CD4-positive, alpha-beta memory T cell (primary cell): ENCODE measurements at regions not wholly inside any gene's neighbourhood (a gene's known extent, or its start where the extent isn't known, plus 50 kb on each side); places are given as distances from the start of the nearest gene placed in this dataset.

Experiments used
- CTCF ChIA-PET: fragments of 350-600 bp; sonication (Branson Sonifier 250); formaldehyde crosslinking; loops from one replicate; lab custom pipeline; 2021; ENCODE audit warnings: inconsistent platforms; ENCODE audit not compliant: partially characterized antibody; lab: Charles Lee
- POLR2A ChIA-PET: fragments of 350-600 bp; sonication (Branson Sonifier 250); formaldehyde crosslinking; loops from one replicate; lab custom pipeline; 2021; ENCODE audit not compliant: partially characterized antibody; lab: Charles Lee
- DNase-seq, 5 donors: peaks; one replicate each; pipeline versions ENCODE4 v3.0.0 to v3.0.0-alpha.2; 2020 to 2022; ENCODE audit warnings: mixed read lengths in 1 of 5
- H3K27ac ChIP-seq: one replicate; pipeline ENCODE4 v1.7.0; 2013; ENCODE audit warnings: low read depth, low read length
- H3K27me3 ChIP-seq: 2 replicates; pipeline ENCODE4 v1.7.0; 2013; ENCODE audit warnings: mild to moderate bottlenecking, low read length, moderate library complexity; ENCODE audit not compliant: insufficient read depth
- H3K36me3 ChIP-seq: 2 replicates; pipeline ENCODE4 v1.7.0; 2013; ENCODE audit warnings: mild to moderate bottlenecking, low read length, moderate library complexity; ENCODE audit not compliant: insufficient read depth
- H3K4me1 ChIP-seq: 2 replicates; pipeline ENCODE4 v1.7.0; 2013; ENCODE audit warnings: mild to moderate bottlenecking, low read length, moderate library complexity; ENCODE audit not compliant: insufficient read depth
- H3K4me3 ChIP-seq, 2 donors: one replicate each; pipeline ENCODE4 v1.7.0; 2013; ENCODE audit warnings: low read length in 2 of 2, mild to moderate bottlenecking in 1 of 2
- H3K9me3 ChIP-seq, 2 donors: one replicate each; pipeline ENCODE4 v1.7.0; 2013; ENCODE audit warnings: low read length in 2 of 2, control low read depth in 1 of 2; ENCODE audit not compliant: control insufficient read depth in 1 of 2
- H3K27ac Mint-ChIP-seq, 7 donors: one replicate each; pipeline ENCODE4 v1.8.0; 2020 to 2021; ENCODE audit warnings: mixed read lengths in 7 of 7, mild to moderate bottlenecking in 6 of 7, inconsistent platforms in 3 of 7, moderate library complexity in 3 of 7
- H3K27me3 Mint-ChIP-seq, 2 donors: one replicate each; pipeline ENCODE4 v1.8.0; 2020 to 2021; ENCODE audit warnings: mixed read lengths in 2 of 2
- H3K36me3 Mint-ChIP-seq, 2 donors: one replicate each; pipeline ENCODE4 v1.8.0; 2020 to 2021; ENCODE audit warnings: mixed read lengths in 2 of 2, inconsistent platforms in 1 of 2, mild to moderate bottlenecking in 1 of 2
- H3K4me1 Mint-ChIP-seq, 4 donors: one replicate each; pipeline ENCODE4 v1.8.0; 2020 to 2021; ENCODE audit warnings: mixed read lengths in 4 of 4, mild to moderate bottlenecking in 1 of 4
- H3K4me3 Mint-ChIP-seq, 8 donors: one replicate each; pipeline ENCODE4 v1.8.0; 2020 to 2021; ENCODE audit warnings: mixed read lengths in 8 of 8, mild to moderate bottlenecking in 7 of 8, moderate library complexity in 6 of 8, inconsistent platforms in 3 of 8
- H3K9me3 Mint-ChIP-seq, 8 donors: one replicate each; pipeline ENCODE4 v1.8.0; 2020 to 2021; ENCODE audit warnings: mixed read lengths in 8 of 8, mild to moderate bottlenecking in 5 of 8, inconsistent platforms in 3 of 8, moderate library complexity in 1 of 8
- intact Hi-C: fragments of 100-400 bp; cut with micrococcal nuclease; formaldehyde crosslinking; loops from one replicate; pipeline ENCODE4 v1.15.1; 2023

GRCh38 chr6:168960551-168961263 lies 292.9 kb downstream of the THBS2 start:
- Mint-ChIP-seq H3K27ac (no peak overlapping the region), H3K36me3 (no peaks in the 10 kb centered on the region), H3K4me3 (no peak overlapping the region), H3K4me1 (no peaks in the 10 kb centered on the region), H3K9me3 (peaks cover 0 to 2% (median 0%) of the 10 kb centered on the region in 8 donors), H3K27me3 (peaks cover 15 to 26% of the 10 kb centered on the region in 2 donors)
- intact Hi-C loops, result no loop called here
- ChIA-PET CTCF (no interaction called here), POLR2A (interaction anchor here (0.5 kb wide), 1 partner anchor 1610 kb away, joined by 3 read pairs; no protein-coding TSS in a partner anchor)
- no peaks in the 10 kb centered on the region for H3K4me1 ChIP-seq
- H3K9me3 ChIP-seq, result no peaks in the 10 kb centered on the region
- H3K27ac ChIP-seq, result no peak overlapping the region
- H3K27me3 ChIP-seq, result peaks cover 3% of the 10 kb centered on the region
- H3K36me3 ChIP-seq, result no peaks in the 10 kb centered on the region
- no peak for DNase-seq
- H3K4me3 ChIP-seq, result no peak overlapping the region

GRCh38 chr6:168959696-168960095 lies 293.9 kb downstream of the THBS2 start:
- CTCF ChIA-PET, result no interaction called here
- H3K4me1 Mint-ChIP-seq, result no peaks in the 10 kb centered on the region

GRCh38 chr6:168956884-168957730 lies 296.5 kb downstream of the THBS2 start:
- no peaks in the 10 kb centered on the region for H3K4me1 Mint-ChIP-seq
- intact Hi-C loops, result loop anchor here (2.0 kb wide), 2 partner anchors 1560 to 1574 kb away; no protein-coding TSS in a partner anchor
- H3K4me3 Mint-ChIP-seq, result no peak overlapping the region
- Histone ChIP-seq H3K9me3 (no peaks in the 10 kb centered on the region), H3K27ac (no peak overlapping the region), H3K36me3 (no peaks in the 10 kb centered on the region), H3K27me3 (peaks cover 3% of the 10 kb centered on the region), H3K4me3 (no peak overlapping the region), H3K4me1 (no peaks in the 10 kb centered on the region)
- H3K27ac Mint-ChIP-seq, result no peak overlapping the region
- no peaks in the 10 kb centered on the region for H3K36me3 Mint-ChIP-seq
- no peaks in the 10 kb centered on the region for H3K9me3 Mint-ChIP-seq
- H3K27me3 Mint-ChIP-seq, result peaks cover 15 to 16% of the 10 kb centered on the region in 2 donors
- peak in 4 of 5 donors; percentile 25 to 35 (median 32) for DNase-seq
- ChIA-PET POLR2A (no interaction called here), CTCF (interaction anchor here (0.8 to 1.2 kb wide), 2 partner anchors 9 to 1566 kb away, joined by 3 read pairs; no protein-coding TSS in a partner anchor)

More at GRCh38 chr6:168959696-168960095, 293.9 kb downstream of the THBS2 start:
- H3K27me3 Mint-ChIP-seq, result peaks cover 19 to 22% of the 10 kb centered on the region in 2 donors
- H3K27me3 ChIP-seq, result peaks cover 3% of the 10 kb centered on the region
- no peaks in the 10 kb centered on the region for H3K36me3 ChIP-seq
- no peak overlapping the region for H3K4me3 Mint-ChIP-seq
- H3K9me3 Mint-ChIP-seq, result peaks cover 0 to 2% (median 0%) of the 10 kb centered on the region in 8 donors
- H3K36me3 Mint-ChIP-seq, result no peaks in the 10 kb centered on the region
- no peak for DNase-seq
- H3K4me1 ChIP-seq, result no peaks in the 10 kb centered on the region
- no peak overlapping the region for H3K27ac Mint-ChIP-seq
- no peaks in the 10 kb centered on the region for H3K9me3 ChIP-seq
- H3K4me3 ChIP-seq, result no peak overlapping the region
- intact Hi-C loops, result no loop called here
- POLR2A ChIA-PET, result no interaction called here
- no peak overlapping the region for H3K27ac ChIP-seq

- H3K27ac Mint-ChIP-seq, result no peak overlapping the region
Observed at GRCh38 chr6:168956141-168956838, 297.4 kb downstream of the THBS2 start.

GRCh38 chr6:168953461-168953860 lies 300.2 kb downstream of the THBS2 start:
- Mint-ChIP-seq H3K27me3 (peaks cover 9 to 10% of the 10 kb centered on the region in 2 donors), H3K27ac (no peak overlapping the region), H3K4me1 (no peaks in the 10 kb centered on the region), H3K36me3 (no peaks in the 10 kb centered on the region), H3K9me3 (no peaks in the 10 kb centered on the region), H3K4me3 (no peak overlapping the region)
- ChIA-PET POLR2A (no interaction called here), CTCF (no interaction called here)
- intact Hi-C loops, result no loop called here
- Histone ChIP-seq H3K36me3 (no peaks in the 10 kb centered on the region), H3K27me3 (peaks cover 3% of the 10 kb centered on the region), H3K27ac (no peak overlapping the region), H3K4me1 (no peaks in the 10 kb centered on the region), H3K9me3 (no peaks in the 10 kb centered on the region), H3K4me3 (no peak overlapping the region)
- no peak for DNase-seq

More at GRCh38 chr6:168956141-168956838, 297.4 kb downstream of the THBS2 start:
- Mint-ChIP-seq H3K4me1 (no peaks in the 10 kb centered on the region), H3K27me3 (peaks cover 12 to 14% of the 10 kb centered on the region in 2 donors), H3K4me3 (no peak overlapping the region), H3K36me3 (no peaks in the 10 kb centered on the region), H3K9me3 (no peaks in the 10 kb centered on the region)
- Histone ChIP-seq H3K4me3 (no peak overlapping the region), H3K27me3 (peaks cover 3% of the 10 kb centered on the region), H3K4me1 (no peaks in the 10 kb centered on the region), H3K9me3 (no peaks in the 10 kb centered on the region), H3K27ac (no peak overlapping the region), H3K36me3 (no peaks in the 10 kb centered on the region)
- ChIA-PET POLR2A (no interaction called here), CTCF (interaction anchor here (0.8 to 1.2 kb wide), 2 partner anchors 8 to 1567 kb away, joined by 3 read pairs; no protein-coding TSS in a partner anchor)
- DNase-seq, result no peak
- intact Hi-C loops, result loop anchor here (2.0 kb wide), 2 partner anchors 1561 to 1575 kb away; no protein-coding TSS in a partner anchor

GRCh38 chr6:168951217-168951616 lies 302.4 kb downstream of the THBS2 start:
- Mint-ChIP-seq H3K4me3 (no peak overlapping the region), H3K9me3 (no peaks in the 10 kb centered on the region), H3K36me3 (no peaks in the 10 kb centered on the region), H3K4me1 (peaks cover 0 to under 1% (median 0%) of the 10 kb centered on the region in 4 donors), H3K27ac (no peak overlapping the region), H3K27me3 (peaks cover 7 to 10% of the 10 kb centered on the region in 2 donors)
- Histone ChIP-seq H3K9me3 (no peaks in the 10 kb centered on the region), H3K4me1 (no peaks in the 10 kb centered on the region), H3K27ac (no peak overlapping the region), H3K4me3 (no peak overlapping the region), H3K36me3 (no peaks in the 10 kb centered on the region), H3K27me3 (no peaks in the 10 kb centered on the region)
- no peak for DNase-seq
- ChIA-PET CTCF (interaction anchor here (1.0 kb wide), 1 partner anchor 58 kb away, joined by 4 read pairs; no protein-coding TSS in a partner anchor), POLR2A (no interaction called here)
- intact Hi-C loops, result no loop called here
